Right lobe of liver (tissue), 6 donors: ENCODE measurements at regions not wholly inside any gene's neighbourhood (a gene's known extent, or its start where the extent isn't known, plus 50 kb on each side); places are given as distances from the start of the nearest gene placed in this dataset.

Experiments
- ATAC-seq, 4 donors: fragments of 200-7000 bp; cut with Tn5 transposase; one replicate each; pipeline ENCODE4 v1.9.1; 2020; ENCODE audit warnings: mild to moderate bottlenecking in 4 of 4, moderate library complexity in 4 of 4
- DNase-seq, 3 donors: peaks; one replicate each; pipeline ENCODE4 v3.0.0-alpha.2; 2020
- H3K27ac ChIP-seq, 3 donors: fragments of 200-600 bp; one replicate each; pipeline ENCODE4 v1.8.0; 2022
- H3K27me3 ChIP-seq, 2 donors: fragments of 200-600 bp; one replicate each; pipeline ENCODE4 v1.8.0; 2022
- H3K36me3 ChIP-seq, 4 donors: fragments of 200-600 bp; sonication (generic) in 1 of 4; one replicate each; pipeline versions ENCODE4 v1.5.1 to v1.8.0; 2017 to 2022; ENCODE audit warnings: control low read depth in 1 of 4
- H3K4me1 ChIP-seq, 4 donors: fragments of 200-600 bp; sonication (generic) in 1 of 4; one replicate each; pipeline versions ENCODE4 v1.5.1 to v1.8.0; 2017 to 2022; ENCODE audit warnings: control low read depth in 1 of 4
- H3K4me3 ChIP-seq, 3 donors: fragments of 200-600 bp; one replicate each; pipeline ENCODE4 v1.8.0; 2022
- H3K9me3 ChIP-seq, 4 donors: fragments of 200-600 bp; sonication (generic) in 1 of 4; one replicate each; pipeline versions ENCODE4 v1.5.1 to v1.8.0; 2017 to 2022; ENCODE audit warnings: control low read depth in 1 of 4
- CTCF ChIP-seq, 4 donors: fragments of 200-600 bp in 3 of 4; fragments of 450-650 bp in 1 of 4; IDR thresholded peaks; one replicate each; pipeline versions ENCODE4 v1.5.1 to v1.8.0; 2016 to 2022; ENCODE audit warnings: antibody characterized with exemption in 4 of 4, mild to moderate bottlenecking in 2 of 4
- POLR2A ChIP-seq: fragments of 450-650 bp; IDR thresholded peaks from one replicate; pipeline ENCODE4 v1.6.1; 2017; ENCODE audit warnings: antibody characterized with exemption, mild to moderate bottlenecking
- WGBS: methylation state at CpG from one replicate; pipeline ENCODE4 v1.1.6; 2018; ENCODE audit warnings: low coverage, low lambda C conversion rate; ENCODE audit not compliant: insufficient coverage; ENCODE audit errors: missing lambda C conversion rate; 5-methylcytosine and 5-hydroxymethylcytosine counted together
- intact Hi-C, 2 donors: fragments of 100-400 bp; cut with DNase I; formaldehyde crosslinking; loops; one replicate each; pipeline versions ENCODE4 v1.11.2 to v1.14.1; 2022
- donor health status: DM: no; HTN: yes; CAD: no.
- donor health status: DM: no; HTN: no; CAD: no.
- donor health status: DM: no; HTN: no; CAD: no.
- donor health status: DM: no; HTN: yes; CAD: no.
- donor health status: DM: no; HTN: yes; CAD: no.

DNA sequence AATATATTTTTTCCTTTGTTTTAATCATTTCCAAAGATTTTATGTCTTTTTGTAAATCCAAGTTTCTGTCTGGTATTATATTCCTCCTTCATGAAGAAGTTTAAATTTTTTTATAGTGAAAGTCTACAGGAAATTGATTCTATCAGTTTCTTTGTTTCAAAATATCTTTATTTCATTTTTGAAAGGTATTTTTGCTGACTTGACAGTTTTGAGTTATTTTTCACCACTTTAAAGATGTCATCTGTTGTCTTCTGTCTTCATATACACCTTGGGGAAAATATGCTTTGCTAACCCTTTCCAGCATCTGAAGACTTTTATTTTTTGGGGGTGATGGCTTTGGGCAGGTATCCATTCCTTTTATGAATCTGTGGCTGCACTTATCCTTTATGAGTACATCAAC, 164.4 kb upstream of the EPHA5 start:
- Histone ChIP-seq H3K9me3 (no peaks in the 10 kb centered on the region), H3K4me1 (no peaks in the 10 kb centered on the region), H3K36me3 (no peaks in the 10 kb centered on the region), H3K4me3 (no peak overlapping the region), H3K27ac (no peak overlapping the region), H3K27me3 (no peaks in the 10 kb centered on the region)
- DNase-seq, result no peak
- no peak for ATAC-seq
- intact Hi-C loops, result no loop called here
- no peak for TF ChIP-seq CTCF (IDR thresholded peaks at IDR 0.05)
- no peak for TF ChIP-seq POLR2A

DNA sequence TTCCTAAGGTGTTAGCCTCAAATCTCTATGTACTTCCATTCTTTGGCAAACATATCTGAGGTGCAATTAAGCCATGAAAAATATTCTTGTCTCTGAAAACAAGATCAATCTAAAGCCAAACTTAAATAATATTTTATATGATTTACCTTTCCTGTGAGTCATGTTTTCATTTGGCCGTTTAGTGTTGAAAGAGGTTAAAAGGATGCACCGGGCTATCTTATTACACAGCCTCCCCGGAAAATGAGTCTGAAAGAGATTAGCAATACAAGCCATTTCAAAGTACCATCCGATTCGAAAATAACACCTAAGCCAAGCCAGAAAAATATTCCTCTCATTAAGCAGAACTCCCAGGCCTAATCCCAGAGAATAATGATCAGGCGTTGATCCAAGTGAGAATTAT, 161.5 kb upstream of the EPHA5 start:
- ATAC-seq, result no peak
- Histone ChIP-seq H3K4me3 (no peak overlapping the region), H3K27me3 (no peaks in the 10 kb centered on the region), H3K4me1 (no peaks in the 10 kb centered on the region), H3K27ac (no peak overlapping the region), H3K9me3 (no peaks in the 10 kb centered on the region), H3K36me3 (no peaks in the 10 kb centered on the region)
- no peak for TF ChIP-seq CTCF (IDR thresholded peaks at IDR 0.05)
- TF ChIP-seq POLR2A, result no peak
- intact Hi-C loops, result no loop called here
- DNase-seq, result no peak
- WGBS, result 31% methylated on average over 6 of the region's 6 CpGs

- ATAC-seq, result no peak
- WGBS, result 33% methylated on average over 2 of the region's 2 CpGs
These were observed 154.9 kb upstream of the EPHA5 start for GRCh38 chr4:65825116-65825753.

GRCh38 chr4:65819192-65819591, 148.9 kb upstream of the EPHA5 start:
- no peak for ATAC-seq
- H3K27ac ChIP-seq, result no peak overlapping the region
- no peaks in the 10 kb centered on the region for H3K27me3 ChIP-seq
- intact Hi-C loops, result no loop called here
- no peaks in the 10 kb centered on the region for H3K36me3 ChIP-seq
- TF ChIP-seq POLR2A (no peak), CTCF (IDR thresholded peaks at IDR 0.05) (no peak)
- 70% methylated on average over 1 of the region's 1 CpG for WGBS
- DNase-seq, result no peak
- H3K4me3 ChIP-seq, result no peak overlapping the region
- H3K9me3 ChIP-seq, result no peaks in the 10 kb centered on the region
- no peaks in the 10 kb centered on the region for H3K4me1 ChIP-seq

More at GRCh38 chr4:65825116-65825753, 154.9 kb upstream of the EPHA5 start:
- Histone ChIP-seq H3K4me3 (no peak overlapping the region), H3K4me1 (no peaks in the 10 kb centered on the region), H3K36me3 (no peaks in the 10 kb centered on the region), H3K9me3 (no peaks in the 10 kb centered on the region), H3K27me3 (no peaks in the 10 kb centered on the region), H3K27ac (no peak overlapping the region)
- DNase-seq, result no peak
- intact Hi-C loops, result no loop called here
- TF ChIP-seq POLR2A (no peak), CTCF (IDR thresholded peaks at IDR 0.05) (no peak)

GRCh38 chr4:65805936-65806335, 135.6 kb upstream of the EPHA5 start:
- intact Hi-C loops, result no loop called here
- no peaks in the 10 kb centered on the region for H3K4me1 ChIP-seq
- TF ChIP-seq CTCF (IDR thresholded peaks at IDR 0.05) (no peak), POLR2A (no peak)
- no peak overlapping the region for H3K27ac ChIP-seq
- no peak overlapping the region for H3K4me3 ChIP-seq
- no peak for ATAC-seq
- no peaks in the 10 kb centered on the region for H3K36me3 ChIP-seq
- no peaks in the 10 kb centered on the region for H3K9me3 ChIP-seq
- DNase-seq, result no peak
- H3K27me3 ChIP-seq, result no peaks in the 10 kb centered on the region
